Suprapubic skin (tissue), 3 donors: ENCODE measurements at regions not wholly inside any gene's neighbourhood (a gene's known extent, or its start where the extent isn't known, plus 50 kb on each side); places are given as distances from the start of the nearest gene placed in this dataset.

Source experiments
- CTCF ChIP-seq, 2 donors: fragments of 200-600 bp in 1 of 2; fragments of 450-650 bp in 1 of 2; sonication (generic) in 1 of 2; IDR thresholded peaks; one replicate each; pipeline ENCODE4 v1.5.1; 2016 to 2019; ENCODE audit warnings: antibody characterized with exemption in 2 of 2, mild to moderate bottlenecking in 1 of 2, moderate library complexity in 1 of 2
- EP300 ChIP-seq: sonication (generic); formaldehyde crosslinking; IDR thresholded peaks from one replicate; pipeline ENCODE4 v1.6.1; 2017; ENCODE audit warnings: antibody characterized with exemption

GRCh38 chr12:115481141-115481540 is 796.4 kb downstream of the MED13L start:
- TF ChIP-seq CTCF (IDR thresholded peaks at IDR 0.05) (no peak), EP300 (no peak)
